Glomerular visceral epithelial cell (primary cell): ENCODE measurements at regions not wholly inside any gene's neighbourhood (a gene's known extent, or its start where the extent isn't known, plus 50 kb on each side); places are given as distances from the start of the nearest gene placed in this dataset.
"Not testable (repeated sequence)": the region's sequence is repeated elsewhere in the genome, so short reads cannot be mapped to it uniquely, and the experiment has no call there.

Experiments used
- DNase-seq: peaks from one replicate; pipeline ENCODE4 v3.0.0-alpha.2; 2016; ENCODE audit errors: extremely low spot score

- not testable (repeated sequence) for DNase-seq
These were observed 640.3 kb downstream of the EPHA3 start for GRCh38 chr3:89747541-89748278.

GRCh38 chr3:89762405-89762804 is 655.0 kb downstream of the EPHA3 start:
- no peak for DNase-seq

GRCh38 chr3:89783341-89783927 is 676.0 kb downstream of the EPHA3 start:
- DNase-seq = no peak

GRCh38 chr3:89787485-89787884 is 680.1 kb downstream of the EPHA3 start:
- DNase-seq = no peak

GRCh38 chr3:89787979-89788378 is 680.6 kb downstream of the EPHA3 start:
- no peak for DNase-seq

- DNase-seq = no peak
These were observed 688.1 kb downstream of the EPHA3 start for GRCh38 chr3:89795506-89795905.

- no peak for DNase-seq
These were observed 695.5 kb downstream of the EPHA3 start for GRCh38 chr3:89802881-89803280.

GRCh38 chr3:89803711-89804110 is 696.3 kb downstream of the EPHA3 start:
- no peak for DNase-seq

GRCh38 chr3:89806166-89806565 is 698.7 kb downstream of the EPHA3 start:
- no peak for DNase-seq

- DNase-seq = no peak
These were observed 701.3 kb downstream of the EPHA3 start for GRCh38 chr3:89808680-89809197.

GRCh38 chr3:89813500-89813899 is 706.1 kb downstream of the EPHA3 start:
- no peak for DNase-seq

GRCh38 chr3:89841041-89841440 is 733.6 kb downstream of the EPHA3 start:
- no peak for DNase-seq

- no peak for DNase-seq
These were observed 737.6 kb downstream of the EPHA3 start for GRCh38 chr3:89845053-89845452.

- no peak for DNase-seq
These were observed 740.5 kb downstream of the EPHA3 start for GRCh38 chr3:89847955-89848354.

- DNase-seq = peak; percentile 5
These were observed 744.7 kb downstream of the EPHA3 start for GRCh38 chr3:89851974-89852621.

GRCh38 chr3:89859757-89860156 is 752.3 kb downstream of the EPHA3 start:
- no peak for DNase-seq

- no peak for DNase-seq
These were observed 759.9 kb downstream of the EPHA3 start for GRCh38 chr3:89867286-89867685.

GRCh38 chr3:89876116-89876515 is 768.7 kb downstream of the EPHA3 start:
- DNase-seq = no peak

GRCh38 chr3:89877230-89877629 is 769.8 kb downstream of the EPHA3 start:
- no peak for DNase-seq

GRCh38 chr3:89889386-89889785 is 782.0 kb downstream of the EPHA3 start:
- DNase-seq = no peak

- no peak for DNase-seq
These were observed 801.3 kb downstream of the EPHA3 start for GRCh38 chr3:89908711-89909213.

- no peak for DNase-seq
These were observed 804.6 kb downstream of the EPHA3 start for GRCh38 chr3:89912031-89912430.
